GM12892 (cell line): ENCODE measurements at regions not wholly inside any gene's neighbourhood (a gene's known extent, or its start where the extent isn't known, plus 50 kb on each side); places are given as distances from the start of the nearest gene placed in this dataset.

Source experiments
- POLR2A ChIP-seq: IDR thresholded peaks from 2 replicates; pipeline ENCODE4 v1.6.1; 2011; ENCODE audit warnings: low read depth, low read length, control low read depth
- TAF1 ChIP-seq: IDR thresholded peaks from 2 replicates; pipeline ENCODE4 v1.6.1; 2011; ENCODE audit warnings: low read depth, mild to moderate bottlenecking, control low read depth, low read length, borderline replicate concordance

DNA sequence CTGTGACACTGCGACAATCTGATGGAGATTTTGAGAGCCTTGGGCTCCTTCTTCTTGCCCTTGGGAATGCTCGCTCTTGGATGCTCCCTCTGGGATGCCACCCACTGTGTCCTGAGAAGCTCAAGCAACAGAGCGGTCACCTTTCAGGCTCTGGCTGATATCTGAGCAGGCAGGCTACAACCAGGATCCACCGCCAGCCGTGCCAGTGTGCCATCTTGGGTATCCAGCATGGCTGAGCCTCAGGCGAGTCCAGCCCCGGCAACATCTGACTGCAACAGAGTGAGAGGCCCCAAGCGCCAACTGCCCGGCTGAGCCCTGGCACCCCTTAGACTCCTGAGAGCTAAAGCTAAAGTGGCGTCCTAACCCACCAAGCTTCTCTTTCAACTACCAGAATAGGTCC, 202.1 kb downstream of the IRX2 start:
- TF ChIP-seq POLR2A: no peak
- no peak for TF ChIP-seq TAF1
